NB4 (cell line): ENCODE measurements at regions not wholly inside any gene's neighbourhood (a gene's known extent, or its start where the extent isn't known, plus 50 kb on each side); places are given as distances from the start of the nearest gene placed in this dataset.
"Not testable (repeated sequence)": the region's sequence is repeated elsewhere in the genome, so short reads cannot be mapped to it uniquely, and the experiment has no call there.

Experiments used
- DNase-seq: peaks from one replicate; pipeline ENCODE4 v3.0.0; 2010; ENCODE audit warnings: low read depth
- H3K4me3 ChIP-seq: one replicate; pipeline ENCODE4 v1.5.1; 2011; ENCODE audit warnings: mild to moderate bottlenecking, low read depth, low read length, moderate library complexity
- CTCF ChIP-seq: IDR thresholded peaks from one replicate; pipeline ENCODE4 v1.5.1; 2012; ENCODE audit warnings: low read depth, low read length
- MAX ChIP-seq: IDR thresholded peaks from 2 replicates; pipeline ENCODE4 v1.6.1; 2011; ENCODE audit warnings: low read depth, low read length
- MYC ChIP-seq: IDR thresholded peaks from 2 replicates; pipeline ENCODE4 v1.6.1; 2011; ENCODE audit warnings: low read depth, low read length
- POLR2A ChIP-seq: IDR thresholded peaks from 2 replicates; pipeline ENCODE4 v1.6.1; 2011; ENCODE audit warnings: mild to moderate bottlenecking; ENCODE audit not compliant: insufficient read length; ENCODE audit errors: extremely low read depth

- no peak for TF ChIP-seq MAX
- TF ChIP-seq CTCF = no peak
- TF ChIP-seq MYC = no peak
- no peak for TF ChIP-seq POLR2A
- H3K4me3 ChIP-seq = no peak overlapping the region
- DNase-seq = no peak
Measured at GRCh38 chr20:53723045-53723444, 129.4 kb upstream of the ZNF217 start.

- no peak for TF ChIP-seq MYC
- TF ChIP-seq MAX = no peak
- TF ChIP-seq CTCF = no peak
- no peak for TF ChIP-seq POLR2A
- no peak overlapping the region for H3K4me3 ChIP-seq
- DNase-seq = no peak
Measured at GRCh38 chr20:53722515-53723036, 128.9 kb upstream of the ZNF217 start.

GRCh38 chr20:53721445-53721963 lies 127.9 kb upstream of the ZNF217 start:
- not testable (repeated sequence) for DNase-seq, H3K4me3 ChIP-seq

GRCh38 chr20:53719171-53719803 lies 125.6 kb upstream of the ZNF217 start:
- H3K4me3 ChIP-seq, DNase-seq: not testable (repeated sequence)

- DNase-seq = no peak
- no peak overlapping the region for H3K4me3 ChIP-seq
- TF ChIP-seq MYC = no peak
Measured at GRCh38 chr20:53718142-53719021, 124.7 kb upstream of the ZNF217 start.

GRCh38 chr20:53716395-53716794 lies 122.8 kb upstream of the ZNF217 start:
- H3K4me3 ChIP-seq = no peak overlapping the region
- peak; percentile 50 for DNase-seq
- no peak for TF ChIP-seq MYC
- no peak for TF ChIP-seq CTCF
- TF ChIP-seq MAX = no peak
- TF ChIP-seq POLR2A = no peak

GRCh38 chr20:53714524-53714923 lies 120.9 kb upstream of the ZNF217 start:
- TF ChIP-seq CTCF = no peak
- no peak for TF ChIP-seq MYC
- no peak for TF ChIP-seq POLR2A
- no peak for TF ChIP-seq MAX
- no peak overlapping the region for H3K4me3 ChIP-seq
- DNase-seq = no peak
